Mesothelial cell of epicardium (in vitro differentiated cells): ENCODE measurements at regions not wholly inside any gene's neighbourhood (a gene's known extent, or its start where the extent isn't known, plus 50 kb on each side); places are given as distances from the start of the nearest gene placed in this dataset.
"Not testable (repeated sequence)": the region's sequence is repeated elsewhere in the genome, so short reads cannot be mapped to it uniquely, and the experiment has no call there.

Experiments
- DNase-seq, 2 experiments: peaks; one replicate each; pipeline ENCODE4 v3.0.0; 2021; ENCODE audit warnings: low spot score in 2 of 2; ENCODE audit not compliant: unreplicated experiment in 2 of 2
- H3K27ac Mint-ChIP-seq: 2 replicates; pipeline ENCODE4 v1.8.0; 2021; ENCODE audit warnings: mixed read lengths
- H3K27me3 Mint-ChIP-seq: 2 replicates; pipeline ENCODE4 v1.8.0; 2021; ENCODE audit warnings: low read depth, mixed read lengths
- H3K36me3 Mint-ChIP-seq: 2 replicates; pipeline ENCODE4 v1.8.0; 2021; ENCODE audit warnings: mixed read lengths
- H3K4me1 Mint-ChIP-seq: 2 replicates; pipeline ENCODE4 v1.8.0; 2021; ENCODE audit warnings: mixed read lengths
- H3K4me3 Mint-ChIP-seq: 2 replicates; pipeline ENCODE4 v1.8.0; 2021; ENCODE audit warnings: mild to moderate bottlenecking, moderate library complexity, mixed read lengths
- H3K9me3 Mint-ChIP-seq: 2 replicates; pipeline ENCODE4 v1.8.0; 2021; ENCODE audit warnings: mixed read lengths
- CTCF ChIP-seq: fragments of 200-600 bp; sonication (generic); IDR thresholded peaks from one replicate; pipeline ENCODE4 v1.5.0; 2021; ENCODE audit warnings: antibody characterized with exemption; ENCODE audit not compliant: unreplicated experiment

GRCh38 chr16:22643886-22644285, 133.2 kb downstream of the NPIPB5 start:
- no peaks in the 10 kb centered on the region for H3K4me1 Mint-ChIP-seq
- no peak for TF ChIP-seq CTCF
- H3K36me3 Mint-ChIP-seq = no peaks in the 10 kb centered on the region
- H3K27ac Mint-ChIP-seq = no peak overlapping the region
- H3K9me3 Mint-ChIP-seq = no peaks in the 10 kb centered on the region
- no peaks in the 10 kb centered on the region for H3K27me3 Mint-ChIP-seq
- no peak overlapping the region for H3K4me3 Mint-ChIP-seq
- no peak for DNase-seq

GRCh38 chr16:22645868-22646267, 135.2 kb downstream of the NPIPB5 start:
- no peak for DNase-seq
- H3K27me3 Mint-ChIP-seq = no peaks in the 10 kb centered on the region
- H3K4me3 Mint-ChIP-seq = no peak overlapping the region
- no peak for TF ChIP-seq CTCF
- H3K9me3 Mint-ChIP-seq = no peaks in the 10 kb centered on the region
- no peak overlapping the region for H3K27ac Mint-ChIP-seq
- H3K36me3 Mint-ChIP-seq = no peaks in the 10 kb centered on the region
- no peaks in the 10 kb centered on the region for H3K4me1 Mint-ChIP-seq

GRCh38 chr16:22646948-22647556, 136.4 kb downstream of the NPIPB5 start:
- Mint-ChIP-seq H3K4me1 (no peaks in the 10 kb centered on the region), H3K27ac (no peak overlapping the region), H3K36me3 (no peaks in the 10 kb centered on the region), H3K9me3 (no peaks in the 10 kb centered on the region), H3K4me3 (no peak overlapping the region), H3K27me3 (no peaks in the 10 kb centered on the region)
- no peak for DNase-seq
- no peak for TF ChIP-seq CTCF

- Mint-ChIP-seq H3K27ac (no peak overlapping the region), H3K4me1 (no peaks in the 10 kb centered on the region), H3K27me3 (peaks cover under 1% of the 10 kb centered on the region), H3K36me3 (no peaks in the 10 kb centered on the region), H3K4me3 (no peak overlapping the region), H3K9me3 (no peaks in the 10 kb centered on the region)
- TF ChIP-seq CTCF = no peak
- DNase-seq = no peak
These were observed 137.4 kb downstream of the NPIPB5 start for GRCh38 chr16:22648141-22648540.

- peaks cover 5% of the 10 kb centered on the region for H3K27me3 Mint-ChIP-seq
- no peak for TF ChIP-seq CTCF
These were observed 138.2 kb downstream of the NPIPB5 start for GRCh38 chr16:22648941-22649340.

GRCh38 chr16:22651111-22651817, 140.6 kb downstream of the NPIPB5 start:
- H3K4me3 Mint-ChIP-seq, H3K27ac Mint-ChIP-seq, H3K9me3 Mint-ChIP-seq, DNase-seq, H3K4me1 Mint-ChIP-seq, H3K27me3 Mint-ChIP-seq, H3K36me3 Mint-ChIP-seq: not testable (repeated sequence)

More at GRCh38 chr16:22648941-22649340, 138.2 kb downstream of the NPIPB5 start:
- Mint-ChIP-seq H3K36me3 (no peaks in the 10 kb centered on the region), H3K27ac (no peak overlapping the region), H3K9me3 (no peaks in the 10 kb centered on the region), H3K4me1 (no peaks in the 10 kb centered on the region), H3K4me3 (no peak overlapping the region)
- DNase-seq = no peak
